ENCODE measurements at regions not wholly inside any gene's neighbourhood (a gene's known extent, or its start where the extent isn't known, plus 50 kb on each side); places are given as distances from the start of the nearest gene placed in this dataset.

- no peak for TF ChIP-seq CTCF (IDR thresholded peaks at IDR 0.05)
- no peak for TF ChIP-seq POLR2A (IDR thresholded peaks at IDR 0.05)
These were observed 381.6 kb downstream of the GJA1 start for GRCh38 chr6:121816906-121817540.

Measured in thyroid gland (tissue), 4 donors.